ENCODE measurements at regions not wholly inside any gene's neighbourhood (a gene's known extent, or its start where the extent isn't known, plus 50 kb on each side); places are given as distances from the start of the nearest gene placed in this dataset.
"Not testable (repeated sequence)": the region's sequence is repeated elsewhere in the genome, so short reads cannot be mapped to it uniquely, and the experiment has no call there.

- DNase-seq (ENCODE audit: unreplicated experiment): no peak
- Mint-ChIP-seq H3K4me1 (ENCODE audit: insufficient read depth, unreplicated experiment) (no peaks in the 10 kb centered on the region), H3K4me3 (ENCODE audit: unreplicated experiment) (no peak overlapping the region), H3K36me3 (ENCODE audit: insufficient read depth, unreplicated experiment) (no peaks in the 10 kb centered on the region), H3K27ac (ENCODE audit: low read depth, unreplicated experiment) (no peak overlapping the region), H3K27me3 (ENCODE audit: insufficient read depth, unreplicated experiment) (no peaks in the 10 kb centered on the region), H3K9me3 (ENCODE audit: unreplicated experiment) (no peaks in the 10 kb centered on the region)
- BruUV-seq (replicated peaks): no TSS peak
- TF ChIP-seq CTCF (IDR thresholded peaks at IDR 0.05; ENCODE audit: unreplicated experiment): no peak
- POLR2A ChIA-PET: no interaction called here
- CTCF ChIA-PET: no interaction called here
- intact Hi-C loops (cut with micrococcal nuclease): no loop called here
Measured at GRCh38 chr1:176323472-176323871, 116.4 kb upstream of the COP1 start.

GRCh38 chr1:176315519-176316220, 108.6 kb upstream of the COP1 start:
- ChIA-PET POLR2A (interaction anchor here (0.7 to 1.2 kb wide), 2 partner anchors 16 to 902 kb away, joined by 3 to 4 read pairs; no protein-coding TSS in a partner anchor), CTCF (interaction anchor here (0.7 to 1.1 kb wide), 2 partner anchors 15 to 18 kb away, joined by 3 read pairs; no protein-coding TSS in a partner anchor)
- no peak for TF ChIP-seq CTCF (IDR thresholded peaks at IDR 0.05; ENCODE audit: unreplicated experiment)
- Mint-ChIP-seq H3K4me3 (ENCODE audit: unreplicated experiment) (no peak overlapping the region), H3K27ac (ENCODE audit: low read depth, unreplicated experiment) (no peak overlapping the region), H3K27me3 (ENCODE audit: insufficient read depth, unreplicated experiment) (no peaks in the 10 kb centered on the region), H3K36me3 (ENCODE audit: insufficient read depth, unreplicated experiment) (no peaks in the 10 kb centered on the region), H3K4me1 (ENCODE audit: insufficient read depth, unreplicated experiment) (peaks cover 6% of the 10 kb centered on the region), H3K9me3 (ENCODE audit: unreplicated experiment) (peaks cover 5% of the 10 kb centered on the region)
- no peak for DNase-seq (ENCODE audit: unreplicated experiment)
- intact Hi-C loops (cut with micrococcal nuclease): no loop called here
- no TSS peak for BruUV-seq (replicated peaks)

GRCh38 chr1:176296602-176297001, 89.5 kb upstream of the COP1 start:
- CTCF ChIA-PET; H3K36me3 Mint-ChIP-seq (ENCODE audit: insufficient read depth, unreplicated experiment); POLR2A ChIA-PET; H3K4me3 Mint-ChIP-seq (ENCODE audit: unreplicated experiment); intact Hi-C loops (cut with micrococcal nuclease); BruUV-seq (replicated peaks); H3K27me3 Mint-ChIP-seq (ENCODE audit: insufficient read depth, unreplicated experiment); DNase-seq (ENCODE audit: unreplicated experiment); H3K4me1 Mint-ChIP-seq (ENCODE audit: insufficient read depth, unreplicated experiment); H3K9me3 Mint-ChIP-seq (ENCODE audit: unreplicated experiment); H3K27ac Mint-ChIP-seq (ENCODE audit: low read depth, unreplicated experiment): not testable (repeated sequence)

- Mint-ChIP-seq H3K9me3 (ENCODE audit: unreplicated experiment) (peaks cover 21% of the 10 kb centered on the region), H3K4me1 (ENCODE audit: insufficient read depth, unreplicated experiment) (peaks cover 5% of the 10 kb centered on the region), H3K4me3 (ENCODE audit: unreplicated experiment) (no peak overlapping the region), H3K27ac (ENCODE audit: low read depth, unreplicated experiment) (no peak overlapping the region), H3K36me3 (ENCODE audit: insufficient read depth, unreplicated experiment) (peaks cover 5% of the 10 kb centered on the region), H3K27me3 (ENCODE audit: insufficient read depth, unreplicated experiment) (no peaks in the 10 kb centered on the region)
- DNase-seq (ENCODE audit: unreplicated experiment): no peak
- POLR2A ChIA-PET: no interaction called here
- no TSS peak for BruUV-seq (replicated peaks)
- CTCF ChIA-PET: no interaction called here
- TF ChIP-seq CTCF (IDR thresholded peaks at IDR 0.05; ENCODE audit: unreplicated experiment): no peak
- intact Hi-C loops (cut with micrococcal nuclease): no loop called here
Measured at GRCh38 chr1:176285996-176286395, 78.9 kb upstream of the COP1 start.

All from MCF 10A (cell line).